ENCODE measurements at regions not wholly inside any gene's neighbourhood (a gene's known extent, or its start where the extent isn't known, plus 50 kb on each side); places are given as distances from the start of the nearest gene placed in this dataset.

GRCh38 chr6:27081931-27082330 lies 165.6 kb upstream of the PRSS16 start:
- TF ChIP-seq POLR2AphosphoS5 (IDR thresholded peaks at IDR 0.05; ENCODE audit: low read depth, low read length) (no peak), TAF1 (IDR thresholded peaks at IDR 0.05; ENCODE audit: borderline replicate concordance, insufficient read depth, low read length) (no peak)
